GM12872 (cell line): ENCODE measurements at regions not wholly inside any gene's neighbourhood (a gene's known extent, or its start where the extent isn't known, plus 50 kb on each side); places are given as distances from the start of the nearest gene placed in this dataset.

Experiments used
- CTCF ChIP-seq: IDR thresholded peaks from 3 replicates; pipeline ENCODE4 v1.5.1; 2011; ENCODE audit warnings: low read depth, mild to moderate bottlenecking, low read length, moderate library complexity; ENCODE audit not compliant: insufficient read depth

- no peak for TF ChIP-seq CTCF
These were observed 218.6 kb downstream of the FOXO1 start for GRCh38 chr13:40447857-40448256.

GRCh38 chr13:40452038-40452666 is 214.3 kb downstream of the FOXO1 start:
- TF ChIP-seq CTCF = no peak

GRCh38 chr13:40452741-40453334 is 213.6 kb downstream of the FOXO1 start:
- TF ChIP-seq CTCF = no peak

- TF ChIP-seq CTCF = no peak
These were observed 213.0 kb downstream of the FOXO1 start for GRCh38 chr13:40453351-40454021.

- TF ChIP-seq CTCF = no peak
These were observed 210.0 kb downstream of the FOXO1 start for GRCh38 chr13:40456397-40456953.

- TF ChIP-seq CTCF = no peak
These were observed 209.4 kb downstream of the FOXO1 start for GRCh38 chr13:40456979-40457553.

- TF ChIP-seq CTCF = no peak
These were observed 208.3 kb downstream of the FOXO1 start for GRCh38 chr13:40457929-40458719.
